ENCODE measurements at regions not wholly inside any gene's neighbourhood (a gene's known extent, or its start where the extent isn't known, plus 50 kb on each side); places are given as distances from the start of the nearest gene placed in this dataset.

DNA sequence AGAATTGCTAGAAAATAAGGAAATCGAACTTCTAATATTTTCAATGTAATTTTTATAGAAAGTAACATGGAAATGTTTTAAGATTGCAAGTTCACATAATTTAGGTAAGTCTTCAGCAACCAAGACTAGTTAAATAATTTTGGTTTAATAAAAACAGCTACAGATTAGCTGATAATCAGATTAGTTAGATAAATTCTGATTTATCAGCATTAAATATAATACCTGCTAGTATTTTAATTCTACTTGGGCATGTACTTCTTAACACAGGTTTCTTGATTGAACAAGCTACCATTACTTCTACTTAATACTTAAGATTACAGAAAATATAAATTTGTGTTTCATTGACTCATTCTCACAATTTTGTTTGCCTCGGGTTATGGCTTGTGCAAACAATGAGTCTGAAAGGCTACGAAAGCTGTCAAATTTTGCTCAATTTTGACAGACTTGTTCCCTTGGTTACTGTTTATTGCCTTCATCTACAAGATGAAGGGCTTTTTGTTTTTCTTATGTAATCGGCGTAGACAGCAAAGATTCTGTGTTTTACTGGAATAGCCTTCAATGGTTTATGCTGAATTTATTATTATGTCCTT is 116.1 kb upstream of the NUDT4 start:
- in situ Hi-C loops (cut with HindIII; ENCODE audit: low sequenced_read_pairs), result no loop called here
- no peak overlapping the region for H3K4me3 ChIP-seq (ENCODE audit: low read depth, low read length)
- TF ChIP-seq CTCF (IDR thresholded peaks at IDR 0.05; ENCODE audit: low read depth, low read length, missing control alignments), result no peak
- DNase-seq (ENCODE audit: low read depth), result no peak

DNA sequence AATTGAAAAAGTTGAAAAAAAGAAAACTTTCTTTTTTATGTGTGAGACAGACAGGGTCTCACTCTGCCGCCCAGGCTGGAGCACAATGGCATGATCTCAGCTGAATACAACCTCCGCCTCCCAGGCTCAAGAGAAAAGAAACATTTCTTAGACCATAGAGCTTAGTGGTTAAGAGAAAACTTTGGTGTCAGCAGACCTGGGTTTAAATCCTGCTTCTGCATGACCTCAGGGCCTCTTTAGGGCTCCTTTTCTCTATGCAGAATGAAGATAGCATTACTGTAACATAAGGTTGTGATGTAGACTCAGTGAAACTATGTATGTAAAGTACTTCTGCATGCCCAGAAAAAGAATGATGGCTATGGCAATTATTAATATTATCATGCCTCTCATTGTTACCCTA is 104.7 kb upstream of the NUDT4 start:
- in situ Hi-C loops (cut with HindIII; ENCODE audit: low sequenced_read_pairs), result no loop called here
- TF ChIP-seq CTCF (IDR thresholded peaks at IDR 0.05; ENCODE audit: low read depth, low read length, missing control alignments), result no peak
- H3K4me3 ChIP-seq (ENCODE audit: low read depth, low read length), result no peak overlapping the region
- no peak for DNase-seq (ENCODE audit: low read depth)

DNA sequence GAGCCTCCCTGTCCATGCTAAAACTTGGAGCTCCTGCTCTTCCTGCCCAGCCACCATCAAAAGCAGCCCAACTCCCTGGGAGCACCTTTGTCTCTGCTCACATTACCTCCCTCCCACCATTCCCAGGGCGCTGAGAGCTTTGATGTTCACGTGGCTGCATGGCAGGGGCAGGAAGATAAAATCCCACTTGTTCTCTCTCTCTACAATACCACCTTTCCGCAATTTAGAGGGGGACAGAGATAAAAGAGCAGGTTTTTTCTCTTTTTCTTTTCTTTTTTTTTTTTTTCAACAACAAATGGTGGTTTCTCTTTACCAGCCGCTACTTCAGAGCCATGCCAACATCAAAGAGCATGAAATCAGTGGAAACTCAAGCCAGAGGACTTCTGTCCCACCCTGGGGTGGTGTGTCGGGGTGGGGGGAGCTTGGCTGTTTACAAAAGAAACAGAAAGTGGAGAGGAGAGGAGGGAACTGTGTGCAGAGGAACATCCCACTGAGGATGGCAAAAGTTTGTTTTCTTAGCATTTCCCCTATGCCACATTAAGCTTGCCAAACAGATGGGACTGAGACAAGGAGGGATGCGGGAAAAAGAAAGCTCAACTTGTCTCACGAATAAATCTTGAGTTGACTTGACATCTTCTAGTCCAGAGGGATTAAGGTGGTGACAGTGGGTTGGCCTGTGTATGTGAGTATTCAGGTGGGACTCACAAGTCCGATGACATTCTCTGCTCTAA is 103.7 kb upstream of the NUDT4 start:
- no peak overlapping the region for H3K4me3 ChIP-seq (ENCODE audit: low read depth, low read length)
- DNase-seq (ENCODE audit: low read depth), result no peak
- in situ Hi-C loops (cut with HindIII; ENCODE audit: low sequenced_read_pairs), result no loop called here
- TF ChIP-seq CTCF (IDR thresholded peaks at IDR 0.05; ENCODE audit: low read depth, low read length, missing control alignments), result no peak

DNA sequence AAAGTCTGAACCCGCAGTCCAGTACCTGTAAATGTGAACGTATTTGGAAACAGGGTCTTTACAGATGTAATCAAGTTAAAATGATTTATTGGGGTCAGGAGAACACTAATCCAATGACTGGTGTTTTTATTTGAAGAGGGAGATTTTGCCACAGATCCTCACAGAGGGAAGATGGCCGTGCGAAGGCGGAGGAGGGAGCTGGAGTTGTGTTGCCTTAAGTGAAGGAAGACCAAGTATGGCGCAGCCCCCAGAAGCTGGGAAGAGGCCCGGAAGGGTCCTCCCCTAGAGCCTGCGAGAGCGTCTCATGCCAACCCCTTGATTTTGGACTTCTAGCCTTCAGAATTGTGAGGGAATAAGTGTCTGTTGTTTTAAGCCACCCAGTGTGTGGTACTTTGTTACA is 102.8 kb upstream of the NUDT4 start:
- no peak for TF ChIP-seq CTCF (IDR thresholded peaks at IDR 0.05; ENCODE audit: low read depth, low read length, missing control alignments)
- in situ Hi-C loops (cut with HindIII; ENCODE audit: low sequenced_read_pairs), result no loop called here
- DNase-seq (ENCODE audit: low read depth), result no peak
- H3K4me3 ChIP-seq (ENCODE audit: low read depth, low read length), result no peak overlapping the region

- no peak overlapping the region for H3K4me3 ChIP-seq (ENCODE audit: low read depth, low read length)
- in situ Hi-C loops (cut with HindIII; ENCODE audit: low sequenced_read_pairs), result no loop called here
- DNase-seq (ENCODE audit: low read depth), result no peak
- TF ChIP-seq CTCF (IDR thresholded peaks at IDR 0.05; ENCODE audit: low read depth, low read length, missing control alignments), result no peak
These were observed 102.1 kb upstream of the NUDT4 start for GRCh38 chr12:93275589-93275988.

GRCh38 chr12:93279565-93280412 is 97.9 kb upstream of the NUDT4 start:
- in situ Hi-C loops (cut with HindIII; ENCODE audit: low sequenced_read_pairs), result no loop called here
- no peak for DNase-seq (ENCODE audit: low read depth)
- TF ChIP-seq CTCF (IDR thresholded peaks at IDR 0.05; ENCODE audit: low read depth, low read length, missing control alignments), result no peak
- H3K4me3 ChIP-seq (ENCODE audit: low read depth, low read length), result no peak overlapping the region

Data from astrocyte of the cerebellum (primary cell).